ENCODE measurements at regions not wholly inside any gene's neighbourhood (a gene's known extent, or its start where the extent isn't known, plus 50 kb on each side); places are given as distances from the start of the nearest gene placed in this dataset.
"Not testable (repeated sequence)": the region's sequence is repeated elsewhere in the genome, so short reads cannot be mapped to it uniquely, and the experiment has no call there.

DNA sequence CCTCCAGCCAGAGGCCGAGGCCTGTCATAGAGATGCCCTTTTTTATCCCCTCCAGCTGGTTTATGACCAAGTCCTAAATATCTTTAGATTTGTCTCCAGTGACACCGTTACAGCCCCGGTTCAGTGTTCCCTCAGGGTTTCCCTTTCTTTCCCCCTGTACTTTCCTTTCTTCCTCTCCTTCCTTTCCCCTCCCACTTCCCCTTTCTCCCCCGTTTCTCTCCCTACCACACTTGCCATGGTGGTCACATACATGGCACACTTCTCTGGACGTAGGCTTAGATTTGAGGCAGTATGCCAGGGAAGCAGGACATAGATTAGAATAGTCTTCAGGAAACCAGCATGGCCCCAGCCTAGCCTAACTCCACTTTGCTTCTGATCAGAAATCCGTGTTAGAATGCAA lies 188.3 kb downstream of the OR4M2 start:
- POLR2A ChIA-PET; H3K9me3 ChIP-seq (ENCODE audit: control extremely low read depth in 1 of 5, control insufficient read depth in 4 of 5, insufficient read depth in 2 of 5, low read depth in 1 of 5, low read length in 4 of 5); H3K27me3 ChIP-seq (replicated peaks in 2 of 5; ENCODE audit: control insufficient read depth in 4 of 5, insufficient read depth in 5 of 5, low read length in 4 of 5); H3K4me3 ChIP-seq (ENCODE audit: control insufficient read depth in 1 of 7, extremely low read depth in 1 of 7, insufficient read depth in 4 of 7, low read depth in 2 of 7, low read length in 6 of 7); H3K4me1 ChIP-seq (ENCODE audit: control extremely low read depth in 1 of 4, control insufficient read depth in 4 of 4, insufficient read depth in 4 of 4, low read length in 3 of 4); CTCF ChIA-PET; H3K27ac ChIP-seq (ENCODE audit: insufficient read depth in 1 of 2, low read depth in 1 of 2, low read length in 2 of 2, poor library complexity in 1 of 2, severe bottlenecking in 2 of 2); H3K36me3 ChIP-seq (ENCODE audit: control insufficient read depth in 4 of 4, insufficient read depth in 4 of 4, low read length in 3 of 4); DNase-seq: not testable (repeated sequence)
- 72% methylated on average over 6 of the region's 6 CpGs for WGBS (ENCODE audit: insufficient coverage)

- H3K27ac ChIP-seq (ENCODE audit: insufficient read depth in 1 of 2, low read depth in 1 of 2, low read length in 2 of 2, poor library complexity in 1 of 2, severe bottlenecking in 2 of 2); H3K4me3 ChIP-seq (ENCODE audit: control insufficient read depth in 1 of 7, extremely low read depth in 1 of 7, insufficient read depth in 4 of 7, low read depth in 2 of 7, low read length in 6 of 7); POLR2A ChIA-PET; H3K27me3 ChIP-seq (replicated peaks in 2 of 5; ENCODE audit: control insufficient read depth in 4 of 5, insufficient read depth in 5 of 5, low read length in 4 of 5); H3K36me3 ChIP-seq (ENCODE audit: control insufficient read depth in 4 of 4, insufficient read depth in 4 of 4, low read length in 3 of 4); DNase-seq; H3K4me1 ChIP-seq (ENCODE audit: control extremely low read depth in 1 of 4, control insufficient read depth in 4 of 4, insufficient read depth in 4 of 4, low read length in 3 of 4); H3K9me3 ChIP-seq (ENCODE audit: control extremely low read depth in 1 of 5, control insufficient read depth in 4 of 5, insufficient read depth in 2 of 5, low read depth in 1 of 5, low read length in 4 of 5); CTCF ChIA-PET: not testable (repeated sequence)
- 88% methylated on average over 19 of the region's 29 CpGs for WGBS (ENCODE audit: insufficient coverage)
Measured at GRCh38 chr15:22272286-22273160, 186.2 kb upstream of the GOLGA6L22 start.

DNA sequence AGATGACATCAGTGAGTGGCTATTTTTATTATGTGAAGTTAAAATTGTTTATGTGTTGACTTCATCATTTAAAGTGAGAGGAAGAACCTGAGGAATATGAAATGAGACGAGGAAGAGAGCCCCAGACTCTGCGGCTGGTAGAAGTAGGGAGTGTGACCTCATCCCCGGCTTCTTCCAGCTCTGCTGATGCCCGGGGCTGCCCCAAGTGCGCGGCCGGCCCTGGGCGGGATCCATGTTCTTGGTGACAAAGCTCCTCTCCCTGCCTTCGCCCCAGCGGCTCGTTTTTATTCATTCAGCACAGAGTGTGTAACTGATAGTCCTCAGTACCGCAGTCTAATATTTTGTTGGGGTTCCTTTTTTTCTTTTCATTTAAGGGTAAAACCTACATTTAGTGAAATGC lies 185.5 kb upstream of the GOLGA6L22 start:
- WGBS (ENCODE audit: insufficient coverage), result 83% methylated on average over 8 of the region's 12 CpGs
- H3K36me3 ChIP-seq (ENCODE audit: control insufficient read depth in 4 of 4, insufficient read depth in 4 of 4, low read length in 3 of 4); POLR2A ChIA-PET; DNase-seq; H3K9me3 ChIP-seq (ENCODE audit: control extremely low read depth in 1 of 5, control insufficient read depth in 4 of 5, insufficient read depth in 2 of 5, low read depth in 1 of 5, low read length in 4 of 5); H3K4me3 ChIP-seq (ENCODE audit: control insufficient read depth in 1 of 7, extremely low read depth in 1 of 7, insufficient read depth in 4 of 7, low read depth in 2 of 7, low read length in 6 of 7); H3K4me1 ChIP-seq (ENCODE audit: control extremely low read depth in 1 of 4, control insufficient read depth in 4 of 4, insufficient read depth in 4 of 4, low read length in 3 of 4); H3K27ac ChIP-seq (ENCODE audit: insufficient read depth in 1 of 2, low read depth in 1 of 2, low read length in 2 of 2, poor library complexity in 1 of 2, severe bottlenecking in 2 of 2); H3K27me3 ChIP-seq (replicated peaks in 2 of 5; ENCODE audit: control insufficient read depth in 4 of 5, insufficient read depth in 5 of 5, low read length in 4 of 5); CTCF ChIA-PET: not testable (repeated sequence)

GRCh38 chr15:22274376-22274775 lies 184.3 kb upstream of the GOLGA6L22 start:
- WGBS (ENCODE audit: insufficient coverage), result 57% methylated on average over 1 of the region's 2 CpGs
- H3K27ac ChIP-seq (ENCODE audit: insufficient read depth in 1 of 2, low read depth in 1 of 2, low read length in 2 of 2, poor library complexity in 1 of 2, severe bottlenecking in 2 of 2); DNase-seq; H3K9me3 ChIP-seq (ENCODE audit: control extremely low read depth in 1 of 5, control insufficient read depth in 4 of 5, insufficient read depth in 2 of 5, low read depth in 1 of 5, low read length in 4 of 5); H3K27me3 ChIP-seq (replicated peaks in 2 of 5; ENCODE audit: control insufficient read depth in 4 of 5, insufficient read depth in 5 of 5, low read length in 4 of 5); H3K4me1 ChIP-seq (ENCODE audit: control extremely low read depth in 1 of 4, control insufficient read depth in 4 of 4, insufficient read depth in 4 of 4, low read length in 3 of 4); CTCF ChIA-PET; H3K4me3 ChIP-seq (ENCODE audit: control insufficient read depth in 1 of 7, extremely low read depth in 1 of 7, insufficient read depth in 4 of 7, low read depth in 2 of 7, low read length in 6 of 7); H3K36me3 ChIP-seq (ENCODE audit: control insufficient read depth in 4 of 4, insufficient read depth in 4 of 4, low read length in 3 of 4); POLR2A ChIA-PET: not testable (repeated sequence)

DNA sequence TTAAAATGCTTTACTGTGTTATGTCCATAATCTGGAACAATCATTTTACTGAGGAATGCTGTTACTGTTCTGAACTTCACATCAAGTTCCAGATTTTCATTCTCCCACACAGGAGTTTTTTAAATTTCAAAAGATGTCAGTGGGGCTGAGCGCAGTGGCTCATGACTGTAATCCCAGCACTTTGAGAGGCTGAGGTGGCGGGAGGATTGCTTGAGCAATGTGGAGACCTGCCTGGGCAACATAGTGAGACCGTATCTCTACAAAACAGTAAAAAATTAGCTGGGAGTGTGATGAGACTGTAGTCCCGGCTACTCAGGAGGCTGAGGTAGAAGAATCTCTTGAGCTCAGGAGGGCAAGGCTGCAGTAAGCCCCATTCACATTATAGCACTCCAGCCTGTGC lies 177.9 kb upstream of the GOLGA6L22 start:
- H3K4me1 ChIP-seq (ENCODE audit: control extremely low read depth in 1 of 4, control insufficient read depth in 4 of 4, insufficient read depth in 4 of 4, low read length in 3 of 4); H3K9me3 ChIP-seq (ENCODE audit: control extremely low read depth in 1 of 5, control insufficient read depth in 4 of 5, insufficient read depth in 2 of 5, low read depth in 1 of 5, low read length in 4 of 5); H3K36me3 ChIP-seq (ENCODE audit: control insufficient read depth in 4 of 4, insufficient read depth in 4 of 4, low read length in 3 of 4); CTCF ChIA-PET; DNase-seq; H3K4me3 ChIP-seq (ENCODE audit: control insufficient read depth in 1 of 7, extremely low read depth in 1 of 7, insufficient read depth in 4 of 7, low read depth in 2 of 7, low read length in 6 of 7); H3K27me3 ChIP-seq (replicated peaks in 2 of 5; ENCODE audit: control insufficient read depth in 4 of 5, insufficient read depth in 5 of 5, low read length in 4 of 5); H3K27ac ChIP-seq (ENCODE audit: insufficient read depth in 1 of 2, low read depth in 1 of 2, low read length in 2 of 2, poor library complexity in 1 of 2, severe bottlenecking in 2 of 2); POLR2A ChIA-PET: not testable (repeated sequence)
- WGBS (ENCODE audit: insufficient coverage), result 98% methylated on average over 4 of the region's 4 CpGs

DNA sequence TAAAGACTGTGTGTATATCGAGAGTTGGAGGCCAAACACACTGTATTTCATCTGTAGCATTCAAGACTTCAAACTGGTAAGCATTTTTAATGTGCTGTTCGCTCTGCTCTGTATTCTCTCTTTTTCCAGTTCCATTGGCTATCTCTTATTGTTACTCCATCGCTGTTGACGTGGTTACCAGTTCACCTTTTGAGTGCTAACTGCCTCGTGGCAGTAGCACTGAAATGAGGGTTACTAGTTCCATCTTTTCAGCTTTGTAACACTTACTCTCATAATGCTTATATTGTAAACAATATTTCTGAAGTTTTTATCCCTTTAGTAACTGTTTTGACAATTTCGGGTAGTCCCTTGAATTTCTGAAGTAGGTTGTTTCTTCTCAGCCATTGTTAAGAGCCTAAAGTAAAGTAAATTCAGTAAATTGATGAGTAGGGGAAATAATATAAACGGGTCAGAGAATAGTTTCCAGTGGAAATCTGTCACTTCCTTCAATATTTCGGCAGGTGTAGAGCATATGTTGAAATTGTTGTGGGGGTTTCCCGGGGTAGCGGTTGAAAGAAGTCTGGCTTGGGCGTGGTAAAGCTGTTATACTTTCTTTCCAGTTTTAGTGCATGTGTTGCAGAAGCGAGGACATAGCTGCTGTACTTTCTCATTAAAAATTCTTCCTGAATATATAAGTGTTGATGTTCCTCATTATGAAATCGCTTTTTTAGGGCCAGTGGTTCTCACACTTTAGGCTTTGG lies 175.7 kb upstream of the GOLGA6L22 start:
- peak in 1 of 3 donors; percentile 11 for DNase-seq
- H3K9me3 ChIP-seq (ENCODE audit: control extremely low read depth in 1 of 5, control insufficient read depth in 4 of 5, insufficient read depth in 2 of 5, low read depth in 1 of 5, low read length in 4 of 5); H3K27me3 ChIP-seq (replicated peaks in 2 of 5; ENCODE audit: control insufficient read depth in 4 of 5, insufficient read depth in 5 of 5, low read length in 4 of 5); H3K36me3 ChIP-seq (ENCODE audit: control insufficient read depth in 4 of 4, insufficient read depth in 4 of 4, low read length in 3 of 4); H3K27ac ChIP-seq (ENCODE audit: insufficient read depth in 1 of 2, low read depth in 1 of 2, low read length in 2 of 2, poor library complexity in 1 of 2, severe bottlenecking in 2 of 2); CTCF ChIA-PET; H3K4me3 ChIP-seq (ENCODE audit: control insufficient read depth in 1 of 7, extremely low read depth in 1 of 7, insufficient read depth in 4 of 7, low read depth in 2 of 7, low read length in 6 of 7); POLR2A ChIA-PET; H3K4me1 ChIP-seq (ENCODE audit: control extremely low read depth in 1 of 4, control insufficient read depth in 4 of 4, insufficient read depth in 4 of 4, low read length in 3 of 4): not testable (repeated sequence)
- WGBS (ENCODE audit: insufficient coverage), result 83% methylated on average over 6 of the region's 13 CpGs

- H3K4me3 ChIP-seq (ENCODE audit: control insufficient read depth in 1 of 7, extremely low read depth in 1 of 7, insufficient read depth in 4 of 7, low read depth in 2 of 7, low read length in 6 of 7); H3K27me3 ChIP-seq (replicated peaks in 2 of 5; ENCODE audit: control insufficient read depth in 4 of 5, insufficient read depth in 5 of 5, low read length in 4 of 5); DNase-seq; POLR2A ChIA-PET; CTCF ChIA-PET; H3K36me3 ChIP-seq (ENCODE audit: control insufficient read depth in 4 of 4, insufficient read depth in 4 of 4, low read length in 3 of 4); H3K4me1 ChIP-seq (ENCODE audit: control extremely low read depth in 1 of 4, control insufficient read depth in 4 of 4, insufficient read depth in 4 of 4, low read length in 3 of 4); H3K27ac ChIP-seq (ENCODE audit: insufficient read depth in 1 of 2, low read depth in 1 of 2, low read length in 2 of 2, poor library complexity in 1 of 2, severe bottlenecking in 2 of 2); H3K9me3 ChIP-seq (ENCODE audit: control extremely low read depth in 1 of 5, control insufficient read depth in 4 of 5, insufficient read depth in 2 of 5, low read depth in 1 of 5, low read length in 4 of 5): not testable (repeated sequence)
- no CpG with 5 or more reads among the region's 3 CpGs for WGBS (ENCODE audit: insufficient coverage)
Measured at GRCh38 chr15:22284795-22285420, 173.8 kb upstream of the GOLGA6L22 start.
